GM06990 (cell line): ENCODE measurements at regions not wholly inside any gene's neighbourhood (a gene's known extent, or its start where the extent isn't known, plus 50 kb on each side); places are given as distances from the start of the nearest gene placed in this dataset.
A peak's percentile ranks its signal among the peaks of the same experiment; 100 is the strongest.

Source experiments
- DNase-seq: peaks from one replicate; pipeline ENCODE4 v3.0.0-alpha.2; 2011; ENCODE audit not compliant: insufficient read length; ENCODE audit errors: extremely low read depth
- H3K27me3 ChIP-seq: replicated peaks from 2 replicates; pipeline ENCODE4 v1.6.0; 2011; ENCODE audit warnings: low read length; ENCODE audit not compliant: control insufficient read depth, insufficient read depth
- H3K36me3 ChIP-seq: 2 replicates; pipeline ENCODE4 v1.5.1; 2011; ENCODE audit warnings: low read length; ENCODE audit not compliant: control insufficient read depth, insufficient read depth
- H3K4me3 ChIP-seq: replicated peaks from 2 replicates; pipeline ENCODE4 v1.5.1; 2011; ENCODE audit warnings: low read depth, mild to moderate bottlenecking, control low read depth, low read length
- CTCF ChIP-seq: IDR thresholded peaks from 2 replicates; pipeline ENCODE4 v1.5.1; 2011; ENCODE audit warnings: low read length, control low read depth, mild to moderate bottlenecking, inconsistent platforms; ENCODE audit not compliant: insufficient read depth, poor library complexity, severe bottlenecking

- no peak for DNase-seq
- TF ChIP-seq CTCF = no peak
- Histone ChIP-seq H3K4me3 (no peak overlapping the region), H3K27me3 (no peaks in the 10 kb centered on the region), H3K36me3 (no peaks in the 10 kb centered on the region)
Measured at GRCh38 chr3:27869152-27869551, 147.0 kb upstream of the EOMES start.

- TF ChIP-seq CTCF = no peak
- DNase-seq = no peak
- Histone ChIP-seq H3K4me3 (no peak overlapping the region), H3K36me3 (no peaks in the 10 kb centered on the region), H3K27me3 (no peaks in the 10 kb centered on the region)
Measured at GRCh38 chr3:27877061-27878013, 155.2 kb upstream of the EOMES start.

GRCh38 chr3:27878014-27878383 is 155.9 kb upstream of the EOMES start:
- no peak overlapping the region for H3K4me3 ChIP-seq
- no peaks in the 10 kb centered on the region for H3K36me3 ChIP-seq
- no peak for TF ChIP-seq CTCF
- no peaks in the 10 kb centered on the region for H3K27me3 ChIP-seq
- DNase-seq = no peak

- peak; percentile 24 for DNase-seq
- Histone ChIP-seq H3K4me3 (no peak overlapping the region; the same call in 1 of the 2 replicates), H3K36me3 (no peaks in the 10 kb centered on the region), H3K27me3 (no peaks in the 10 kb centered on the region)
- no peak for TF ChIP-seq CTCF
Measured at GRCh38 chr3:27880969-27881892, 159.1 kb upstream of the EOMES start.

- H3K4me3 ChIP-seq = no peak overlapping the region
- no peak for DNase-seq
- TF ChIP-seq CTCF = no peak
- no peaks in the 10 kb centered on the region for H3K36me3 ChIP-seq
- no peaks in the 10 kb centered on the region for H3K27me3 ChIP-seq
Measured at GRCh38 chr3:27883266-27883665, 161.1 kb upstream of the EOMES start.
